Kidney epithelial cell (primary cell): ENCODE measurements at regions not wholly inside any gene's neighbourhood (a gene's known extent, or its start where the extent isn't known, plus 50 kb on each side); places are given as distances from the start of the nearest gene placed in this dataset.

Experiments used
- DNase-seq: peaks from one replicate; pipeline ENCODE4 v3.0.0-alpha.2; 2010; ENCODE audit warnings: low read depth
- H3K27me3 ChIP-seq: 2 replicates; pipeline ENCODE4 v1.6.0; 2011; ENCODE audit warnings: low read length; ENCODE audit not compliant: control insufficient read depth, insufficient read depth
- H3K36me3 ChIP-seq: 2 replicates; pipeline ENCODE4 v1.5.1; 2011; ENCODE audit warnings: low read length; ENCODE audit not compliant: control insufficient read depth, insufficient read depth
- H3K4me3 ChIP-seq: 2 replicates; pipeline ENCODE4 v1.5.1; 2011; ENCODE audit warnings: low read depth, mild to moderate bottlenecking, control low read depth, low read length
- CTCF ChIP-seq: IDR thresholded peaks from 2 replicates; pipeline ENCODE4 v1.5.1; 2011; ENCODE audit warnings: mild to moderate bottlenecking, moderate library complexity, low read length, control low read depth, inconsistent platforms; ENCODE audit not compliant: insufficient read depth, poor library complexity, severe bottlenecking

DNA sequence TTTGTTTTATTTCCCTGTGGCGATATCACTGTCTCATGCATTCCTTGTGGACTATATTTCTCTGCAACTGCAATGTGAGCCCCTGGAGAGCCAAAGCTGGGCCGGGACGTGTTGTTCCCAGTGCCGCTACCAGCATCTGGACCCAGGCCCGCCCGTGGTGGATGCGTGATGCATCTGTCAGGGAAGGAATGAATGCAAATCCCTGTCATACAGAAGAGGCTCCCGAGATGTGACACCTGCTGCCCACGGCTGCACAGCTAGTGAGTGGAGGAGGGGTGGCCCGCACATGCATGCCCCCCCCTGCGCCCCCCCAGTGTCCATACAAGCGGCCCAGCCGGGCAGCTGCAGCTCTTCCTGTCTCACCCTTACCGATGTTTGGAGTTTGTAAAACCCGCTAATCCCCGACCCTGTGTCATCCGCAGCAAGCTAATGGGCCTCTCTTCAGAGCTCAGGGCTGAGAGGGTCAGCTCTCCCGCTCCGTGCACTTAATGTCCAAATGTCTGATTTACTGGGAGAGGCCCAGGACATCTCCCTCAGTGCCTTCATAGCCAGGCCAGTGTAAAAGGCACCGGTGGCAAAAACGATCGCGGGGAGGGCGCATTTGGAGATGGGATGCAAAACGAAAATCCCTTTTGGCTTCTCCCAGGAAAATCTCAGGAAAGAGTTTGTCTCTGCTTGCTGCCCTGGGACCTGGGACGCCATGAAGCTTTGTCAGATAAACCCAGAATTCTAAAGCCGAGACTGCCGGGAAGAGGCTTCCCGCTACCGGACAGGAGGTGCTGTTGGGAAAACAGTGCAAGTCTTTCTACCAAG is 91.8 kb downstream of the FOXL1 start:
- Histone ChIP-seq H3K36me3 (no peaks in the 10 kb centered on the region), H3K27me3 (no peaks in the 10 kb centered on the region), H3K4me3 (no peak overlapping the region)
- TF ChIP-seq CTCF = no peak
- no peak for DNase-seq

DNA sequence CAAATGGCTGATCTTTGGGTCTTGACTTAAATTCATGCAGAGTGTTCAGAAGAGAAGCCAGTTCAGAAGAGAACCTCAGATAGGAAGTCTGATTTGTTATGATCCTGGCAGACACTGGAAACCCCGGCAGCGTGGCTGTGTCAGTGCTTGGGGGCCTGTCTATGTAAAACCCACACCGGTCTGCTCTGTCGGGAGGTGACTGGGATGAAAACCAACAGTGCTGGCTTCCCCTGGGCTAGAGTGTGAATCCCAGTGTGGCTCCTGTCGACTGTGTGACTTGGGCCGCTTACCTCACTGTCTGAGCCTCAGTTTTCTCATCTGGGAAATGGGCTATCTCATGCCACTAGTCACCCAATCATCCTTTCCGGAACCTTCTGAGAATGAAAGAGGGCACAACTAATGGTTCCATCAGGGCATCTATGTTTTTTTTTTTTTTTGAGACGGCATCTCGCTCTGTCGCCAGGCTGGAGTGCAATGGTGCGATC is 92.4 kb downstream of the FOXL1 start:
- TF ChIP-seq CTCF = no peak
- H3K36me3 ChIP-seq = no peaks in the 10 kb centered on the region
- no peaks in the 10 kb centered on the region for H3K27me3 ChIP-seq
- no peak overlapping the region for H3K4me3 ChIP-seq
- DNase-seq = no peak

- no peaks in the 10 kb centered on the region for H3K27me3 ChIP-seq
- no peaks in the 10 kb centered on the region for H3K36me3 ChIP-seq
- no peak for DNase-seq
- TF ChIP-seq CTCF = no peak
- no peak overlapping the region for H3K4me3 ChIP-seq
Measured at GRCh38 chr16:86671486-86672178, 93.3 kb downstream of the FOXL1 start.

GRCh38 chr16:86672179-86672863 is 94.0 kb downstream of the FOXL1 start:
- Histone ChIP-seq H3K36me3 (no peaks in the 10 kb centered on the region), H3K4me3 (no peak overlapping the region), H3K27me3 (no peaks in the 10 kb centered on the region)
- DNase-seq = no peak
- no peak for TF ChIP-seq CTCF

DNA sequence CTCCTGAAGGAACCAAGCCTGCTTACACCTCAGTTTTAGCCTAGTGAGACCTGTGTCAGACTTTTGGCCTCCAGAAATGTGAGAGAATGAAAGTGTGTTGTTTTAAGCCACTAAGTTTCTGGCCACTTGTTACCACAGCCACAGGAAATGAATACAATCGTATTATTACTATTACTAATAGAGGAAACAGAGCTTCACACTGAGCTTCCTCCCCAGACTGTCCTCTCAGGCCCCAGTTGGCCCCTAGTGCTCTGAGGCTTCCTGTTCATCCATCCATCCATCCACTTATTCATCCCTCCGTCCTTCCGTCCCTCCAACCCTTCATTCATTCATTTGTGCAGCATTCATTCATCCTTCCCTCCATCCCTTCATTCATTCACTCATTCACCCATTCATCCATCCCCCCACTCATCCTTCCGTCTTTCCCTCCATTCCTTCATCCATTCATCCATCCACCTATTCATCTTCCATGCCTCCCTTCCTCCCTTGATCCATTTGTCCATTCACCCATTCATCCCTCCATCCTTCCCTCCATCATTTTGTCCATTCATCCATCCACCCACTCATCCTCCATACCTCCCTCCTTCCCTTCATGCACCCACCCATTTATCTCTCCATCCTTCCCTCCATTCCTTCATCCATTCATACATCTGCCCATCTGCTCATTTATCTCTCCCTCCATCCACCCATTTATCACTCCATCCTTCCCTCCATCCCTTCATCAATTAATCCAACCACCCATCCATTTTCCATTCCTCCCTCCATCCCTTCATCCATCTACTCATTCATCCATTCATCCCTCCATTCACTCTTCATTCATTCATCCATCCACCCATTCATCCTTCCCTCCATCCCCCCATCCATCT is 95.0 kb downstream of the FOXL1 start:
- DNase-seq = no peak
- Histone ChIP-seq H3K36me3 (no peaks in the 10 kb centered on the region), H3K27me3 (no peaks in the 10 kb centered on the region), H3K4me3 (no peak overlapping the region)
- TF ChIP-seq CTCF = no peak
